ENCODE measurements at regions not wholly inside any gene's neighbourhood (a gene's known extent, or its start where the extent isn't known, plus 50 kb on each side); places are given as distances from the start of the nearest gene placed in this dataset.

- TF ChIP-seq, protein P1, sequence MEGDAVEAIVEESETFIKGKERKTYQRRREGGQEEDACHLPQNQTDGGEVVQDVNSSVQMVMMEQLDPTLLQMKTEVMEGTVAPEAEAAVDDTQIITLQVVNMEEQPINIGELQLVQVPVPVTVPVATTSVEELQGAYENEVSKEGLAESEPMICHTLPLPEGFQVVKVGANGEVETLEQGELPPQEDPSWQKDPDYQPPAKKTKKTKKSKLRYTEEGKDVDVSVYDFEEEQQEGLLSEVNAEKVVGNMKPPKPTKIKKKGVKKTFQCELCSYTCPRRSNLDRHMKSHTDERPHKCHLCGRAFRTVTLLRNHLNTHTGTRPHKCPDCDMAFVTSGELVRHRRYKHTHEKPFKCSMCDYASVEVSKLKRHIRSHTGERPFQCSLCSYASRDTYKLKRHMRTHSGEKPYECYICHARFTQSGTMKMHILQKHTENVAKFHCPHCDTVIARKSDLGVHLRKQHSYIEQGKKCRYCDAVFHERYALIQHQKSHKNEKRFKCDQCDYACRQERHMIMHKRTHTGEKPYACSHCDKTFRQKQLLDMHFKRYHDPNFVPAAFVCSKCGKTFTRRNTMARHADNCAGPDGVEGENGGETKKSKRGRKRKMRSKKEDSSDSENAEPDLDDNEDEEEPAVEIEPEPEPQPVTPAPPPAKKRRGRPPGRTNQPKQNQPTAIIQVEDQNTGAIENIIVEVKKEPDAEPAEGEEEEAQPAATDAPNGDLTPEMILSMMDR (IDR thresholded peaks at IDR 0.05) = no peak
- no peak for TF ChIP-seq POLR2AphosphoS5 (IDR thresholded peaks at IDR 0.05)
Observed at GRCh38 chr12:73841963-73842362, 695.7 kb upstream of the ATXN7L3B start.

Measured in breast epithelium (tissue), 3 donors.